NCI-H2171 treated with DMSO at 0.1 percent for 48 hours (cell line): ENCODE measurements at regions not wholly inside any gene's neighbourhood (a gene's known extent, or its start where the extent isn't known, plus 50 kb on each side); places are given as distances from the start of the nearest gene placed in this dataset.
"Not testable (repeated sequence)": the region's sequence is repeated elsewhere in the genome, so short reads cannot be mapped to it uniquely, and the experiment has no call there.

Source experiments
- DNase-seq: peaks from one replicate; lab custom pipeline; 2025; lab: John Stamatoyannopoulos, UW

DNA sequence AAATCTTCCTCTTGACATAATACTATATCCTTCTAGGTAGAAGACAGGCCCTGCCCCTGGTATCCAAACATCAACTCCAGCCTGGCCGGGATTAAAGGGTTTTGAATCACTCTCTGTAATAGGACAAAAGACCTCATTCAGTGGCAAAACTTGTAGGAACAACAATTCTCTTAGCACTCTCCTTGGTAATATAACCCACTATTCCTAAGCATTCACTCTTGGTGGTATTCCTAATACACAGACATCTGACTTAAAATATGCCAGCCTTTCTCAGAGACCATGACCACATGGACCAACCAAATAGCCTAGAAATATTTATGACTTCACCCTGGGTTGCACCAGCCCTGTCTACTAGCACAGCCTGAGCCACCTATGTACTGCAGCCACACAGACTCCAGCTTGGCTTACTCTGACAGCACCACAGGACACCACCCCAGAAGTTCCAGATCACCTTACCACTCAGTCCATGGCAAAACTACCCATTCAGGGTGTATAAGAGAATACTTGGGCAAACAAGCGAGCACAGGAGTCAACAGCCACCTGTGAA is 244.9 kb upstream of the NEBL start:
- no peak for DNase-seq

DNA sequence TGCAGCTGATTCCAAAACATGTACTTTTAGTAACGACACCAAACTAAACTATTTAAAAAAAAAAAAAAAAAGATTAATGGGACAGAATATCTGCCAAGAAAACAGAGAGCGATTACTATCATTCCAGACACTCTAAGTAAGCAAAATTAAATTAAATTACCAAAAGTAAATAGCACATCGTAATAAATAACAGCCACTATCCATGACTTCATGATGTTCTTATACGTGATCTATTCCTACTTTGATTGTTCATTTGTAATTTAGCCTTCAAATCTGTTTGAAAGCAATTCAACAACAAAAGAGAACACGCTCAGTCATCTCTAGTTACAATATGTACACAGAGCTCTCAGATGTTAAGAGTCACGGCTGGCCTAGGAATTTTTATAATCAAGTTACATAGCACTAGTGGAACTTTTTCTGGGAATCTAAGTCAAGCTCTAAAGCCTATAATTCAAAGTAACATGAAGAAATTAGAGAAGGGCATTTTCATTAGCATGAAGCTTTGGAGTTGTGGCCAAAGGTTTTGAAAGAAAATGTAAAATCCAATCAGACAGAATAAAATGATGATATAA is 241.7 kb upstream of the NEBL start:
- DNase-seq = peak; percentile 50

DNA sequence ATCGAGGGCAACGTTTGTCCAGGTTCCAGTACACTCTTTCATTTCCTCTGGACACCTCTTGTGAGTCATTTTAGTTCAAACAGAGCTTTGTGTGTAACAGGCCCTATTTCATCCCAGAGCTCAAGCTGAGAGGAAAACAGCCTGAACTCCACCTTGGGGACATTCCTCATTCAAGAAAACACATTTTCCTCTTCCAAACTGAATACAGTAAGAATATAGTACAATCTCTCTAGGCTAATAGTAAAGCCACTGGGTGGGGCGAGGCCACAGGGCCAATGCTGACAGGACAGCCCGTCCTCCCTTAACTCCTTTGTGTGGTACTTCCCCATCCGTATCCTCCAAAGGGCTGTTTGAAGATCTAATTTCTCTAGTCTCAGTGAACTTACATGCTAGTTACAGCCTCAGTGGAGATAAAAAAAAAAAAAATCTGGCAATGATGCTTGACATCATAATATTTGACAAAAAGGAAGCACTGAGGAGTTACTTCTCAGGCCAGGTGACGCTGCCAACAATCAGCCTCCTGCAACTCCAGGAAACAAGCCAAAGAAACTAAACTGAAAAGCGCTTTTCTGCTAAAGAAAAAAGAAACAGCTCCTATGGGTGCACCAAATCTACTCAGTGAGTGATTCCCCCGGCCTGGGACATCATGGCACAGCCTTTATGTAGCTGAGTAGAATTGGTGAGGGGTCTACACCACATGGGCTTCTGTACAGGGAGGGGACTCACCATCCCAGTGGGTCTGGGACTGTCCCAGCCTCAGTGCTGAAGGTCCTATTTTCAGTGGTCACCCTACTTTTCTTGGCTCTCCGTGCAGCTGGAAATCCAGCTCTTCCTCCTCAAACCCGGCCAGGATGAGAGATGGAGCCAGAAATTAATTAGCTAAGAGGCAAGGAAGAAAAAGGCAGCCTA is 238.2 kb upstream of the NEBL start:
- no peak for DNase-seq

DNA sequence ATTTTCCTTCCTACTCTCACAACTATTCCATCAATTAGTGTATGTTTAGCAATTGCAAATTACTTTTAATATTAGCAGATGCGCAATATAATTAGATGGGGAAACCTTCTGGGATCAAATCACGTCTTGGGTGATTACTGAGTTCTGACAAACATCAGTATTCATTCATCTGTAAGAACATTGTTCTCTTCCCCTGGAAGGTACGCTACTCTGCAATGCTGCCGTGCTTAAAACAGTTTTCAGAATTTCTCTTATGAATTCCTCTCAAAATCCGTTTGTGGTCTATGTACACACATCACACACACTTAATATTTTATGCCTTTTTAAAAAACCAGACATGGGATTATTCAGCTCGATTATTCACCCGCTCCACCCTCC is 237.5 kb upstream of the NEBL start:
- no peak for DNase-seq

DNA sequence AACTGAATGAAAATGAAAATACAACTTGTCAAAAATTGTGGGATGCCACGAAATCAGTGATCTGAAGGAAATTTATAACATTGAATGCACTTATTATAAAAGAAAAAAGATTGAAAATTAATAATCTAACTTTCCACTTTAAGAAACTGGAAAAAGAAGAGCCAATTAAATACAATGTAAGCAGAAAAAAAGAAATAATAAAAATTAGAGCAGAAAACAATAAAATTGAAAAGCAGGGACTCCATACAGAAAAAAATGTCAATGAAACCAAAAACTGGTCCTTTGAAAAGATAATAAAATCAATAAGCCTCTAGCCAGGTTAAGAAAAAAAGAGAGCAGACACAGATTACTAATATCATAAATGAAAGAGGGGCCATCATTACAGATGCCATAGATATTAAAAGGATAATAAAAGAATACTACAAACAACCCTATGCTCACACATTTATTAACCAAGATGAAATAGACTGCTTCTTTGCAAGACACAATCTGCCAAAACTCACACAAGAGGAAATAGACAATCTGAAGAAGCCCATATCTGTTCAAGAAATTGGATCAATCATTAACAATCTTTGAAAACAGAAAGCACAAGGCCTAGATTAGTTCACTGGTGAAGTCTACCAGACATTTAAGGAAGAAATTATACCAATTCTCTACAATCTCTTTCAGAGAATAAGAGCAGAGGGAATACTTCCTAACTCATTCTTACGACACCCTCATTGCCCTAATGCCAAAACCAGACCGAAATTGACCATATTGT is 233.8 kb upstream of the NEBL start:
- DNase-seq = no peak

DNA sequence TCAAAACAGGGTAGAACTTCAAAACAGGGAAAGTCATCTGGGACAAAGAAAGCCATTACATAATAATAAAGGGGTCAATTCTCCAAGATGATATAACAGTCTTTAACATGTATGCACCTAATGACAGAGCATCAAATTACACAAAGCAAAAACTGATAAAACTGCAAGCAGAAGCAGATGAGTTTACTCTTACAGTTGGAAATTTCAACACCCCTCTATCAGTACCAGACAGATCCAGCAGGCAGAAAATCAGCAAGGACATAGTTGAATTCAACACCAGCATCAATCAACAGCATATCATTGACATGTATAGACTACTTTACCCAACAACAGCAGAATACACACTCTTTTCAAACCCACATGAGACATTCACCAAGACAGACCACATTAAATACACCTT is 233.0 kb upstream of the NEBL start:
- DNase-seq = peak; percentile 6

DNA sequence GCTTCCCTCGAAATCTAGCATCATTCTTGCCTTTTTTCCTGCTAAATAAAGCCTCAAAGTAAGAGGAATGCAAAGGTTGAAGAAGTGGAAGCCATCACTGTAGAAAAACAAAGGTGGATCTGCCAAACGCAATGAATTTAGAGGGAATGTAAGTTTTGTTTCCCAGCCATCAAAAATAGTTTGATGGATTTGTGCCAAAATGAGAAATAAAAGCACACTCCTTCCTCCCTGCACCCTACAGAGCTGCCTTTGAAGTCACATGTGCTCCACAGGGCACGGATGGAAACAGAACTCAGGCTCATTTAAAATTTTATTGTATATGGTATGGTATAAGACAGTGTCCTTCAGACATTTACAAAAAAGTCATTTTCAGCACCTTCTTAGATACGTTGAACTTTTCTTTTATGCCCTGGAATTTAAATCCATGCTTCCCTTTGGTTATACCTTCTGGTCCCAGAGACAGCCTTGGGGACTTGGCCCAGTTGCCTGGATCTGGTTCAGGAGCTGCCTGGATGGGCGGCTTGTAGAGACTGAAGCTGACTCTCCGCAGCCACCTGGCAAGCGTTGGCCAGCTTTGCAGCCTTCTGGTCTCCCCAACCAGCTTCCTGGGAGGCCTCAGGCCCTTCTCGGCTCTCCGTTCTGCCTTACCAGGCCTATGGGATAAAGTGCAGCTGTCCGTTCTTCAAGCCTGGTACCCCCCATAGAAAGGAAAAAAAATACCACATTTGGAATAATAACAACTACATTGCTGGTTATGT is 228.5 kb upstream of the NEBL start:
- no peak for DNase-seq

DNA sequence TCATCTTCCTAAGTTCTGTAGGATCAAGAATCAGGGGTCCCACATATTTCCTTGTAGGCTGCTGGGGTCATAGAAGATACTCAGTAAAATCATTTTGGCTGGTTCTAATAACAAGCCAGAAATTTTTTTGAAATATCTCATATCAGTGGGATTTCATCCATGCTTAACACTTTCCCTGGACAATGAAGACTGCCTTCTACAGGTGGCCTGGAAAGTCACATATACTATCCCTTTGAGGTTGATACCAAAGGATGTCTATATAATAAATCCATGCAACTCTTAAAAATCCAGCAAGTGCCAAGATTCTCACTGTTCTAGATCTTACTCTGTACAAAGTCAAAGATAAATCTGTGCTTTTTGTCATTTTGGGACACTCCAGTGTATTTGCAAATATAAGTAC is 225.8 kb upstream of the NEBL start:
- no peak for DNase-seq

DNA sequence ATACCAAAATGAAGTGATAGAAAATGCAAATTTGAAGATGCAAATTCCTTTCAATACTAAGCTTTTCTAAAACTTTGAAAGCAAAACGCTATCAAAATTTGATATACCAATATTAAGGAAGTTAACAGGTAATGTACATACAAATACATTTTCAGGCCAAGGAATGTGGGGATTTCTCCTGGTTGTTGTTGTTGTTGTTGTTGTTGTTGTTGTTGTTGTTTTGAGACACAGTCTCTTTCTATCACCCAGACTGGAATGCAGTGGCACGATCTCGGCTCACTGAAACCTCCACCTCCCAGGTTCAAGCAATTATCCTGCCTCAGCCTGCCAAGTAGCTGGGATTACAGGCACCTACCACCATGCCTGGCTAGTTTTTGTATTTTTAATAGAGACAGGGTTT is 224.7 kb upstream of the NEBL start:
- not testable (repeated sequence) for DNase-seq

DNA sequence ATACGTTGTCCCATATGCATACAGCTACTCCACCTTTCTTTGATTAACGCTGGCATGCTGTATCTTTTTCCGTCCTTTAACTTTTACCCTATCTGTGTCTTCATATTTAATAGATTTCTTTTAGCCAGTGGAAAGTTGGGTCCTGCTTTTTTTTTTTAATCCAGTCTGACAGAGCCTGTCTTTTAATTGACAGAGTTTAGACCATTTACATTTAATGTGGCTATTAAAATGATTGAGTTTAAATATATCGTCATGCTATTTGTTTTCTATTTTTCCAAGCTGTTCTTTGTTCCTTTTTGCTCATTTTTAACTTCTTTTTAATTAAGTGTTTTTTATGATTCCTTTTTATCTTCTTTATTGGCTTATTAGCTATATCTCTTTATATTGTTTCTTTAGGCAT is 217.6 kb upstream of the NEBL start:
- DNase-seq = no peak

DNA sequence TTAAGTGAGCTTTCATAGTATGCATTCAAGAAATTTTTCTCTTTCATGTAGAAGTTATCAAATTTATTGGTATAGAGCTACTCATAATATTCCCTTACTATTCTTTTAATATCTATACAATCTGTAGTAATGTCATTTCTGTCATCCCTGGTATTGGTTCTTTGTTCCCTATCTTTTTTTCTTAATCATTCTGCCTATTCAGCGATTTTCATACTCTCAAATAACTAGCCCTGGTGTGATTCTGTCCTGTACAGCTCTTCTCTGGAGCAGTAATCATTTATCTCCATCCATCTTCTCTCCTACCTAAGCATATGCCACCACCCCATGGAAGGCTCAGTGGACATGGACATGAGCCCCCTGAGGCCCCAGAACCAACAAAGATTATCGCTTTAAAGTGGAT is 213.2 kb upstream of the NEBL start:
- DNase-seq = no peak

DNA sequence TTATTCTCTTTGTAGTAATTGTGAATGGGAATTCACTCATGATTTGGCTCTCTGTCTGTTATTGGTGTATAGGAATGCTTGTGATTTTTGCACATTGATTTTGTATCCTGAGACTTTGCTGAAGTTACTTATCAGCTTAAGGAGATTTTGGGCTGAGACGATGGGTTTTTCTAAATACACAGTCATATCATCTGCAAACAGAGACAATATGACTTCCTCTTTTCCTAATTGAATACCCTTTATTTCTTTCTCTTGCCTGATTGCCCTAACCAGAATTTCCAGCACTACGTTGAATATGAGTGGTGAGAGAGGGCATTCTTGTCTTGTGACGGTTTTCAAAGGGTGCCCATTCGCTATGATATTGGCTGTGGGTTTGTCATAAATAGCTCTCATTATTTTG is 209.8 kb upstream of the NEBL start:
- DNase-seq = not testable (repeated sequence)

DNA sequence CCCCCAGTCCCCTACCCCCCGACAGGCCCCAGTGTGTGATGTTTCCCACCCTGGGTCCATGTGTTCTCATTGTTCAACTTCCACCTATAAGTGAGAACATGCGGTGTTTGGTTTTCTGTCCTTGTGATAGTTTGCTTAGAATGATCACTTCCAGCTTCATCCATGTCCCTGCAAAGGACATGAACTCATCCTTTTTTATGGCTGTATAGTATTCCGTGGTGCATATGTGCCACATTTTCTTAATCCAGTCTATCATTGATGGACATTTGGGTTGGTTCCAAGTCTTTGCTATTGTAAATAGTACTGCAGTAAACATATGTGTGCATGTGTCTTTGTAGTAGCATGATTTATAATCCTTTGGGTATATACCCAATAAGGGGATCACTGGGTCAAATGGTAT is 208.2 kb upstream of the NEBL start:
- DNase-seq = not testable (repeated sequence)

DNA sequence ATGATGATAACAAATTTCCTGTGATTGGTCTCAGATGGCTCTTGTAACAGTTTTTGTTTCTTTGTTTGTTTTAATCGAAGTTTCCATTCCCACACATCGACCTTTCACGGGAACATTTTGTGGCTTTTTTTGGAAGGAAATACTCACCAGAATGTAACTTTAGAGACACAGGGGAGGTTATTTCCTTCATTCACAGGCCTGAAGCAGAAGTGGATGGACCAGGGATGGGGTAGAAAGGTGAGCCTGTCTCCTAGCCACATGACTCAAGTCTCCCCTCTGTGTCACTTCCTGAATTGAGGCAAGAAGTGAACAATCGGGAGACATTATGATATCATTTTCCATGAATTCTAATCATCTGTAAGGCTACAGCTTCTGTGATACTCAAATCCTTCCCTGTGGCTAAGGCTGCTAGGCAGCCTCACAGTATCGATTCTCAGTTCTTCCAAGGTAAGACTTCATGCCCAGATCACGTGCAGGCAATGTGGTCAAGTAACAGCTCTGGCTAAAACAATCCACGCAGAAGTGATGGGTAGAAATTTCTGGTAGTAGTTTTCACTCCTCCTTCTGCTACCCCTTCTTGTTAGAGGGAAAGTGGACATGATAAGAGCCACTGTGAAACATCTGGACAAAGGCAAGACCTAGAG is 203.9 kb upstream of the NEBL start:
- no peak for DNase-seq

DNA sequence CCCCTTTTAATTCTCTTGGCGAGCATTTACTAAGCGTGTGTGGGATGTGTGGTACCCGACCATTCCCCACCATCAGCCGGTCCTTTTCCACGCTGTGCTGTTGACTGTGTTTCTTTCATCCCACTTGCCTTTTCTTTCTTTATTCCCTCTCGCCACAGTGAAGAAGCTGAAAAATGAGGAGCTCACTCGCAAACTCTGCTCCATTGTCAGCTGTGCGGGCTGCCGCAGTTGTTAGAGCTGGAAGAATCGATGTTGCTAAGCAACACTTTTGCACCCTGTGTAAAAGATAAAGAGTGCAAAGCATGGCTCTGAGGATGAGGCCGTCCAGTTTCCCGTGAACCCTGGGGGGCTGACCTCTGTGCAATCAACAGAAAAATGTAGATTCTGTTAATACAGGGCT is 203.1 kb upstream of the NEBL start:
- DNase-seq = no peak

DNA sequence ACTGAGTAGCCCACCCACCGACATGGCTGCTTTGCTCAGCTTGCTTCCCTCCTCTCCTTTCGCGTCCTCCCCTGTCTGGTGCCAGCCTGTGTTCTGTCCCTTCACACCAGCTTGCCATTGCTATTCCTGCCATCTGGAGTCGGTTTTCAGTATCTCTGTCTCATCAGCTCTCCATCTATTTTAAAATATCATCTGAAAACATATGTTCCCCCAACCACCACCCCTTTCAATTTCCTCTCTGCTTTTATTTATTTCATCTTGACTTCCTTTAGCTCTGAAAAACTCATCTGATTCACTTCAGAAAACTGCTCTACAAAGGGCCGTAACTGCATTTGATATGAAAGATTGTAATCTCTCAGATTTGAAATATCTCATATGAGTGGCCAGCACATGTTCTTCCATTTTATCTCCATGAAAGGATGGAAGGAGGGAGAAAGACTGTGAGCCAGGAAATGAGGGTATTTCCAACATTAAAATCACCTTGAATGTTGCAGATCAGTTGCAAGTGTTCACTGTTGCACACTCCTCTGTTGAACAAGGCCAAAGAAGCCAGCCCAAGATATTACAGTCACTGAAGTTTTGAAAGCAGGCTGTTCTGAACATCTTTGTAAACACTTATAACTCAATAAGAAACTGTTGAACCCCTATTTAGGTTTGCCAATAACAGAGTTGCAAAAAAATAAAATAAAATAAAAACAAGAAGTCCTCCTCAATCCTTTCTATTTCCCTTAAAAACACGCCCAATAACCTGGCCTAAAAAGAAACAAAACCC is 202.4 kb upstream of the NEBL start:
- peak; percentile 75 for DNase-seq

DNA sequence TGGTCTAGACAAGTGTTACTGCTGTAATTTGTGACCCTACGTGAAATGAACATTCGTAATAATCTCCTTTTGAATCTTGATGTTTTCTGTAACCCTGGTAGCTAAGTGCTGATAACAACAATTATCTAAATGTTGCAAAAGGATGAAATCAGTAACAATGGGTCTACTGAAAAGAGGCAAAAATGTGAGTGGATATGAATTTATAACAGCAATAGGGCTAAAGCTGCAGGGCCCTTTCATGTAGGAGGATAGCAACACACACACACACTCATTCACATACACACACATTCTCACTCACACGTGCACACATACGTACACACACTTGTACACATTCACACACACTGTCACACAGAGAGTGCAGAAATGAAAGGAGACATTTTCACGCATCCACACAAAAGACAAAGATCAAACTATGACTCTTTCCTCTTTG is 200.8 kb upstream of the NEBL start:
- no peak for DNase-seq

DNA sequence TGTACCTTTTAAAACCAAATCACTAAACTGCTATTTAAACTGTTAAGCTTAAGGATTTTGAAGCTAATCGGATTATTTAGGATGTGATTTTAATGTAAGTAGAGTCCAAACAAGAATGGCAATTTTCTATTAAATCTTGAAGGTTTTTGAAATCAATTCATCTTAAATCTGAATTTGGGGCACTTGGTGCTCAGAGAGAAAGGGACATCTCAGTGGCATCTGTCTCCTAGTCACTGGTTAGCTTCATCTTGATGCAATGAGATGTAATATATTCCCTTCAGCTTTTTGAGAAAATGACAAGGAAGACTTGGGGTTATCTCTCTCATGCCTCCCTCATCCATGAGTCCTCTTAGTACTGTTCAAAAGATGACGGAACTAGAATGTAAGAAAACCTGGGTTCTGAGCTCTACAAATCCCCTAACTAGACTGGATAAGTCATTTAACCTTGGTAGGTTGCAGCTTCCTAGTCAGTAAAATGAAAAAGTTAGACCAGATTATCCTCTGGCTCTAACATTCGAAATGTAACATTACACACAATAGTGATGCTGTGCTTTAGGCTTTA is 198.5 kb upstream of the NEBL start:
- DNase-seq = no peak

DNA sequence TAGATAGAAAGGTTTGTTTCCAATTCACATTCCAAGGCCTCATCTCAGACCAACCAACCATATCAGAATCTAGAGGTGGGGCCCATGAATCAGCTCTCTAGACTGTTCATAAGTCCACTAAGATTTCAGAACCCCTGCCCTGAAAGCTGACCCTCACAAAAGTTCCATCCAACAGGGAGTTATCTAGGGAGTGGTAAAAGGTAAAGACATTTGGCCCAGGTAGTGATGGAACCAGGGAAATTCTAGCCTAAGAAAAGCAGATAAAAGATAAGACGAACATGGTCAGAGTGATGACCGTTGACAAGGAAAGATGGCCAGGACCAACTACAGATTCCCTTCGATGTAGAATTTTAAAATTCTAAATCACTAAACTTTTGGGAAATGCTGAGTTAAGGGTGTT is 198.0 kb upstream of the NEBL start:
- no peak for DNase-seq
